GM12878 (cell line): ENCODE measurements at regions not wholly inside any gene's neighbourhood (a gene's known extent, or its start where the extent isn't known, plus 50 kb on each side); places are given as distances from the start of the nearest gene placed in this dataset.

ENCODE experiments used
- ATAC-seq: fragments of 200-7000 bp; cut with Tn5 transposase; 3 replicates; pipeline ENCODE4 v1.9.1; 2020; ENCODE audit warnings: mild to moderate bottlenecking, moderate library complexity
- BruUV-seq: library from RNA; stranded (reverse); fragments of 400-500 nt; replicated peaks from 2 replicates; lab custom pipeline; 2021; lab: Mats Ljungman, UMichigan
- CTCF ChIA-PET: fragments of 300-600 bp; sonication (Branson Sonifier 250); formaldehyde crosslinking; extraction: SDS; loops from one replicate; lab custom pipeline; 2021; ENCODE audit warnings: inconsistent platforms; lab: Yijun Ruan, JAX
- POLR2A ChIA-PET: fragments of 350-600 bp; formaldehyde crosslinking; extraction: SDS; loops from one replicate; lab custom pipeline; 2021; ENCODE audit warnings: inconsistent platforms; lab: Charles Lee
- RAD21 ChIA-PET: fragments of 300-600 bp; sonication (Branson Sonifier 250); formaldehyde crosslinking; loops from one replicate; lab custom pipeline; 2023; ENCODE audit warnings: antibody characterized with exemption; ENCODE audit not compliant: unreplicated experiment; lab: Charles Lee
- SMC1A ChIA-PET: fragments of 300-600 bp; sonication (Branson Sonifier 250); formaldehyde crosslinking; loops from one replicate; lab custom pipeline; 2023; ENCODE audit not compliant: unreplicated experiment, uncharacterized antibody; lab: Charles Lee
- DNase-seq: peaks from one replicate; pipeline ENCODE4 v3.0.0-alpha.2; 2011; ENCODE audit warnings: low read depth, low spot score
- FAIRE-seq: peaks from 3 replicates; lab custom pipeline; 2011; peaks lifted over from hg19 to GRCh38; lab: Jason Lieb, UNC
- H2AFZ ChIP-seq: 2 replicates; pipeline ENCODE4 v1.6.0; 2011; ENCODE audit warnings: low read depth, low read length, control low read depth; ENCODE audit not compliant: control insufficient read depth
- H3K27ac ChIP-seq: 2 replicates; pipeline ENCODE4 v1.5.1; 2011; ENCODE audit warnings: control low read depth; ENCODE audit not compliant: control insufficient read depth, insufficient read depth
- H3K27me3 ChIP-seq, 2 experiments: replicated peaks in 1 of 2; 2 replicates each; pipeline versions ENCODE4 v1.6.0 to v1.6.1; 2011; ENCODE audit warnings: low read length in 1 of 2; ENCODE audit not compliant: control insufficient read depth in 2 of 2, insufficient read depth in 2 of 2
- H3K36me3 ChIP-seq, 2 experiments: 2 replicates each; pipeline ENCODE4 v1.5.1; 2011; ENCODE audit warnings: low read length in 1 of 2; ENCODE audit not compliant: control insufficient read depth in 2 of 2, insufficient read depth in 2 of 2
- H3K4me1 ChIP-seq: 2 replicates; pipeline ENCODE4 v1.6.1; 2011; ENCODE audit warnings: mild to moderate bottlenecking, low read length, moderate library complexity, mixed read lengths; ENCODE audit not compliant: control insufficient read depth, insufficient read depth
- H3K4me2 ChIP-seq: 2 replicates; pipeline ENCODE4 v1.6.0; 2011; ENCODE audit warnings: control low read depth; ENCODE audit not compliant: control insufficient read depth, insufficient read depth
- H3K4me3 ChIP-seq: fragments of 200-600 bp; sonication (generic); 2 replicates; pipeline ENCODE4 v1.5.1; 2016
- H3K79me2 ChIP-seq: 2 replicates; pipeline ENCODE4 v1.6.0; 2011; ENCODE audit warnings: low read length; ENCODE audit not compliant: control insufficient read depth, insufficient read depth
- H3K9ac ChIP-seq: 2 replicates; pipeline ENCODE4 v1.8.0; 2011; ENCODE audit warnings: low read length, control low read depth, mixed read lengths; ENCODE audit not compliant: control insufficient read depth, insufficient read depth
- H3K9me3 ChIP-seq: replicated peaks from 3 replicates; pipeline ENCODE4 v1.5.1; 2011; ENCODE audit warnings: mild to moderate bottlenecking, low read length; ENCODE audit not compliant: control insufficient read depth, insufficient read depth
- H4K20me1 ChIP-seq: 2 replicates; pipeline ENCODE4 v1.6.0; 2011; ENCODE audit not compliant: control insufficient read depth, insufficient read depth
- CHD1 ChIP-seq: IDR thresholded peaks from 2 replicates; pipeline ENCODE4 v1.6.1; 2012; ENCODE audit warnings: low read depth, low read length, improper control_type of control experiment
- JUND ChIP-seq: IDR thresholded peaks from 2 replicates; pipeline ENCODE4 v1.6.1; 2012; ENCODE audit warnings: low read depth, mild to moderate bottlenecking, low read length, improper control_type of control experiment, moderate library complexity
- LARP7 ChIP-seq: fragments of 450-650 bp; IDR thresholded peaks from 2 replicates; pipeline ENCODE4 v1.6.1; 2017; ENCODE audit warnings: mild to moderate bottlenecking
- RB1 ChIP-seq: fragments of 450-650 bp; formaldehyde crosslinking; IDR thresholded peaks from 2 replicates; pipeline ENCODE4 v1.6.1; 2017; ENCODE audit warnings: mild to moderate bottlenecking, borderline replicate concordance
- SMAD5 ChIP-seq: IDR thresholded peaks from 2 replicates; pipeline ENCODE4 v1.6.1; 2016; ENCODE audit warnings: antibody characterized with exemption, low read depth
- STAT3 ChIP-seq: IDR thresholded peaks from 2 replicates; pipeline ENCODE4 v1.6.1; 2011; ENCODE audit warnings: low read depth, low read length, improper control_type of control experiment
- TBL1XR1 ChIP-seq: IDR thresholded peaks from 2 replicates; pipeline ENCODE4 v1.6.1; 2012; ENCODE audit warnings: low read depth, low read length, improper control_type of control experiment
- ZNF687 ChIP-seq: fragments of 450-650 bp; IDR thresholded peaks from 2 replicates; pipeline ENCODE4 v1.6.1; 2017; ENCODE audit warnings: mild to moderate bottlenecking, moderate library complexity
- WGBS: methylation state at CpG from one replicate; pipeline ENCODE4 v1.1.6; 2016; ENCODE audit warnings: low lambda C conversion rate; ENCODE audit not compliant: insufficient replicate concordance, insufficient coverage; ENCODE audit errors: missing lambda C conversion rate; 5-methylcytosine and 5-hydroxymethylcytosine counted together
- in situ Hi-C: fragments of 300-500 bp; cut with MboI; formaldehyde crosslinking; loops from 9 replicates; pipeline ENCODE4 v1.14.3; 2018; ENCODE audit warnings: mixed read lengths
- intact Hi-C: fragments of 100-400 bp; cut with micrococcal nuclease; formaldehyde crosslinking; loops from one replicate; pipeline ENCODE4 v1.14.2; 2022; ENCODE audit not compliant: unreplicated experiment
- TF ChIP-seq, protein P1 (sequence below): IDR thresholded peaks from 2 replicates; pipeline ENCODE4 v1.6.1; 2012; ENCODE audit warnings: low read depth, low read length, improper control_type of control experiment
- TF ChIP-seq, protein P2 (sequence below): fragments of 450-650 bp; IDR thresholded peaks from 2 replicates; pipeline ENCODE4 v1.6.1; 2017; ENCODE audit warnings: mild to moderate bottlenecking

DNA sequence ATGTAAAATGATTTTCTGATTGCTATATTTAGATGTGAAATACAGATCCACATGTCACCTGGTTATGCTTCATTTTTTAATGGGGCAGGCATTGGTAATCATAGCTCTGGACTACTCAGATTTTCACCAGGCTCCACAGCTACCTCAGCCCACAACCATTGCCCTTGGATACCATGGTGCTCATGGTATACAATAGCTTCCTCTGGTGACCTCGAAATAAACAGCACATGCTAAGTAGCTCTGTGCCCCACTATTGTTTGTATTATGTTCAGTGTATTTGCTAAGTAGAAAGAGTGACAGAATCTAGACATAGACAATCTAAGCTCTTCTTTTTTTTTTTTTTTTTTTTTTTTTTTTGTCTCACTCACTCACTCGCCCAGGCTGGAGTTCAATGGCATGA, 274.4 kb upstream of the USP15 start:
- ChIA-PET POLR2A (no interaction called here), CTCF (interaction anchor here (1.3 kb wide), 1 partner anchor 9 kb away, joined by 3 read pairs; no protein-coding TSS in a partner anchor)
- no peak overlapping the region for H3K27ac ChIP-seq
- BruUV-seq = no TSS peak
- TF ChIP-seq CHD1 (no peak), LARP7 (no peak), JUND (no peak), STAT3 (no peak), TBL1XR1 (no peak), SMAD5 (no peak)
- TF ChIP-seq, all 136 proteins: peak for 0
- Histone ChIP-seq H4K20me1 (no peaks in the 10 kb centered on the region), H3K9ac (no peak overlapping the region), H2AFZ (no peak overlapping the region), H3K4me2 (no peak overlapping the region), H3K27me3 (no peaks in the 10 kb centered on the region), H3K9me3 (no peaks in the 10 kb centered on the region), H3K4me1 (no peaks in the 10 kb centered on the region), H3K36me3 (no peaks in the 10 kb centered on the region), H3K4me3 (no peak overlapping the region), H3K79me2 (no peaks in the 10 kb centered on the region)
- WGBS = 0% methylated on average over 1 of the region's 2 CpGs
- intact Hi-C loops = no loop called here
- SMC1A ChIA-PET = interaction anchor here (0.8 to 1.2 kb wide), 3 partner anchors 9 to 24 kb away, joined by 3 to 4 read pairs (median 3); no protein-coding TSS in a partner anchor
- in situ Hi-C loops = no loop called here
- no peak for FAIRE-seq
- ATAC-seq = no peak
- RAD21 ChIA-PET = no interaction called here
- no peak for DNase-seq

- BruUV-seq = no TSS peak
- no peak for ATAC-seq
- H3K9ac ChIP-seq = no peak overlapping the region
- ChIA-PET SMC1A (no interaction called here), RAD21 (no interaction called here), POLR2A (no interaction called here), CTCF (no interaction called here)
- 25% methylated on average over 2 of the region's 2 CpGs for WGBS
- no peaks in the 10 kb centered on the region for H4K20me1 ChIP-seq
- intact Hi-C loops (no loop called here), in situ Hi-C loops (no loop called here)
- no peaks in the 10 kb centered on the region for H3K9me3 ChIP-seq
- H3K4me3 ChIP-seq = no peak overlapping the region
- H3K27ac ChIP-seq = no peak overlapping the region
- H3K79me2 ChIP-seq = no peaks in the 10 kb centered on the region
- no peak for FAIRE-seq
- H3K36me3 ChIP-seq = no peaks in the 10 kb centered on the region
- H2AFZ ChIP-seq = no peak overlapping the region
- H3K4me2 ChIP-seq = no peak overlapping the region
- no peak for DNase-seq
- H3K4me1 ChIP-seq = no peaks in the 10 kb centered on the region
- H3K27me3 ChIP-seq = no peaks in the 10 kb centered on the region
- TF ChIP-seq RB1 (no peak), TBL1XR1 (no peak), ZNF687 (no peak)
- TF ChIP-seq, protein P1, sequence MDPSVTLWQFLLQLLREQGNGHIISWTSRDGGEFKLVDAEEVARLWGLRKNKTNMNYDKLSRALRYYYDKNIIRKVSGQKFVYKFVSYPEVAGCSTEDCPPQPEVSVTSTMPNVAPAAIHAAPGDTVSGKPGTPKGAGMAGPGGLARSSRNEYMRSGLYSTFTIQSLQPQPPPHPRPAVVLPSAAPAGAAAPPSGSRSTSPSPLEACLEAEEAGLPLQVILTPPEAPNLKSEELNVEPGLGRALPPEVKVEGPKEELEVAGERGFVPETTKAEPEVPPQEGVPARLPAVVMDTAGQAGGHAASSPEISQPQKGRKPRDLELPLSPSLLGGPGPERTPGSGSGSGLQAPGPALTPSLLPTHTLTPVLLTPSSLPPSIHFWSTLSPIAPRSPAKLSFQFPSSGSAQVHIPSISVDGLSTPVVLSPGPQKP = no peak
- TF ChIP-seq, protein P2, sequence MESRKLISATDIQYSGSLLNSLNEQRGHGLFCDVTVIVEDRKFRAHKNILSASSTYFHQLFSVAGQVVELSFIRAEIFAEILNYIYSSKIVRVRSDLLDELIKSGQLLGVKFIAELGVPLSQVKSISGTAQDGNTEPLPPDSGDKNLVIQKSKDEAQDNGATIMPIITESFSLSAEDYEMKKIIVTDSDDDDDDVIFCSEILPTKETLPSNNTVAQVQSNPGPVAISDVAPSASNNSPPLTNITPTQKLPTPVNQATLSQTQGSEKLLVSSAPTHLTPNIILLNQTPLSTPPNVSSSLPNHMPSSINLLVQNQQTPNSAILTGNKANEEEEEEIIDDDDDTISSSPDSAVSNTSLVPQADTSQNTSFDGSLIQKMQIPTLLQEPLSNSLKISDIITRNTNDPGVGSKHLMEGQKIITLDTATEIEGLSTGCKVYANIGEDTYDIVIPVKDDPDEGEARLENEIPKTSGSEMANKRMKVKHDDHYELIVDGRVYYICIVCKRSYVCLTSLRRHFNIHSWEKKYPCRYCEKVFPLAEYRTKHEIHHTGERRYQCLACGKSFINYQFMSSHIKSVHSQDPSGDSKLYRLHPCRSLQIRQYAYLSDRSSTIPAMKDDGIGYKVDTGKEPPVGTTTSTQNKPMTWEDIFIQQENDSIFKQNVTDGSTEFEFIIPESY = no peak
Observed at GRCh38 chr12:61987173-61987572, 273.0 kb upstream of the USP15 start.
